GM12873 (cell line): ENCODE measurements at regions not wholly inside any gene's neighbourhood (a gene's known extent, or its start where the extent isn't known, plus 50 kb on each side); places are given as distances from the start of the nearest gene placed in this dataset.

Experiments
- TF ChIP-seq, protein P1 (sequence below): IDR thresholded peaks from 2 replicates; pipeline ENCODE4 v1.5.1; 2012; ENCODE audit warnings: low read depth, mild to moderate bottlenecking, moderate library complexity, low read length, control low read depth; ENCODE audit not compliant: insufficient read depth; ENCODE audit errors: missing control alignments

DNA sequence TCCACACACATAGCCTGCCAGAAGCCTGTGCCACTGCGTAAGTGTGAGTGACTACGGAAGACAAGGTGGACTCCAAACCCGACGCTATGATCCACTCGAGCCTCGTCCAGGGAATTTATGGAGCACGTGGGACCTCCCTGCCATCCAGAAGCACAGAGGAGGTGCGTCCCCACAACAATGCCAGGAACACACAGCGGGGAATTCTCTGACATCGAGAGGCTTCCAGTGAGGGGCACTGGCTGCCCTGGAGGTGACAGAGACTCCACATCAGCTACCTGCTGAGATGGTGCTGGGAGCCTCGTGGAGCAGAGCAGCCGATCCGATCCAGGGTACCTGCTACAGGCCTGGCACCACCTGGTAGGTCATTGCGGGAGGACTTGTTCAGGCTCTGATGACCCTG is 72.2 kb upstream of the INSIG1 start:
- TF ChIP-seq, protein P1, sequence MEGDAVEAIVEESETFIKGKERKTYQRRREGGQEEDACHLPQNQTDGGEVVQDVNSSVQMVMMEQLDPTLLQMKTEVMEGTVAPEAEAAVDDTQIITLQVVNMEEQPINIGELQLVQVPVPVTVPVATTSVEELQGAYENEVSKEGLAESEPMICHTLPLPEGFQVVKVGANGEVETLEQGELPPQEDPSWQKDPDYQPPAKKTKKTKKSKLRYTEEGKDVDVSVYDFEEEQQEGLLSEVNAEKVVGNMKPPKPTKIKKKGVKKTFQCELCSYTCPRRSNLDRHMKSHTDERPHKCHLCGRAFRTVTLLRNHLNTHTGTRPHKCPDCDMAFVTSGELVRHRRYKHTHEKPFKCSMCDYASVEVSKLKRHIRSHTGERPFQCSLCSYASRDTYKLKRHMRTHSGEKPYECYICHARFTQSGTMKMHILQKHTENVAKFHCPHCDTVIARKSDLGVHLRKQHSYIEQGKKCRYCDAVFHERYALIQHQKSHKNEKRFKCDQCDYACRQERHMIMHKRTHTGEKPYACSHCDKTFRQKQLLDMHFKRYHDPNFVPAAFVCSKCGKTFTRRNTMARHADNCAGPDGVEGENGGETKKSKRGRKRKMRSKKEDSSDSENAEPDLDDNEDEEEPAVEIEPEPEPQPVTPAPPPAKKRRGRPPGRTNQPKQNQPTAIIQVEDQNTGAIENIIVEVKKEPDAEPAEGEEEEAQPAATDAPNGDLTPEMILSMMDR = no peak

GRCh38 chr7:155226261-155227003 is 71.2 kb upstream of the INSIG1 start:
- TF ChIP-seq, protein P1 = no peak

DNA sequence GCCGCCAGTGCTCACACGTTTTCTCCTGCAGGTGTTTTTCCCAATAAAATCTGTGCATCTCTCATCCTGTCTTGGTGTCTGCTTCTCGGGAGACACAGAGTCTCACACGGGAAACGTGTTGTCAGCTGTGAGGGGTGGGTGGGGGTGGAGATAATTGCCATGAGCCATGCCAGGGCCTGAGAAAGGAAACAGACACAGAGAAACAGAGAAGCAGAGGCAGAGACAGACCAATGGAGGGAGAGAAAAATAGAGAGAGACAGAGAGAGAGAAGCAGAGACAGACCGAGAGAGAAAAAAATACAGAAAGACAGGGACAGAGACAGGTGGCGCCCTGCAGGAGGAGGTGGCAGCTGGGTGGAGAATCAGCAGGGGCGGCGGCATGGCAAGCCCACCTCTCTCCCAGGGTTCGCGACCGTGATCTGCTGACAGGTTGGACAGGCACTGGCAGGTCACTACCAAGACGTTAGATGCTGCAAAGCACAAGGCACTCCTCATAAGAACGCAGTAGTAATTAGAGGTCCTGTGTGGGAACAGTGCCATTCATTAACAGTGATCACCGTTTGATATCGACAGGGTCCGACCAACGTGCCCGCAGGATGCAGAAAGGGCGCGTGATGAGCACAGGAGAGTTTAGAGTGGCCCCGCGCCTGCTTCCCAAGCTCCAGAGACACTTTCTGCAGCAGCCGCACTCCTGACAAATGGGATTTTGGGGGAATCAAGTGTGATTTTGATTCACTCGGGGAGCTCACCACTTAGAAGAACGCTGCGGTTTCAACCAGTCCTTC is 70.5 kb upstream of the INSIG1 start:
- TF ChIP-seq, protein P1 = no peak

DNA sequence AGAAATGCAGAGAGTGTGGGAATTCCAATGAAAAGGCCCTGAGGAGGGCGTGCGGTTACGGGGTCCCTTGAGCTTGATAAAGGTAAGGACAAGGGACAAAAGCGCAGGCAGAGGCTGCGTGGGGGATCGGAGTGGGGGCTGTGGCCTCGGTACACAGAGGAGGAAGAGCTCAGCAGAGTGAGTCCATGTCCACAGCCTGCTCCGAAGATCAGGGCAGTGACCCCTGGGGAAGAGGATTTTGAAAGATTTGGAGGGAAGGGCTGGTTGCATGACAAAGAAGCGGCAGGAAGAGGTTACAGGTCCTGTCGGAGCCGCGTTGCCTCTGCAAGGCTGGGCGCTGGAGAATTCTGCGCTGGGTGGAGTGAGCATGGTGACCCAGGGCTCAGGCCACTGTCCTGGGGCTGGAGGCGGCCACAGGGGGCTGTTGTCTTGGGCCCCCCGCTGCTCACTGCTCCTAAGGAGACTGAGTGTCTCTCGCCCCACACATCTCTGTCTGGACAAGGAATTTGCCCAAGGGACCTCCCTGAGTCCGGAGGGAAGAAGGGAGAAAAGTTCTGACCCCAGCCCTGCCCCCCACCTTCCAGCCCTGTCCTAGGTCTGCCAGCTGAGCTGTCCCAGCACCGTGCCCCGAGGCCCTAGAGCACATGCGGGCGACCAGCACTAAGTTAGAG is 69.8 kb upstream of the INSIG1 start:
- TF ChIP-seq, protein P1 = no peak

- TF ChIP-seq, protein P1 = no peak
Measured at GRCh38 chr7:155228459-155228845, 69.2 kb upstream of the INSIG1 start.

GRCh38 chr7:155228894-155229293 is 68.8 kb upstream of the INSIG1 start:
- TF ChIP-seq, protein P1 = no peak
